Endothelial cell (in vitro differentiated cells): ENCODE measurements at regions not wholly inside any gene's neighbourhood (a gene's known extent, or its start where the extent isn't known, plus 50 kb on each side); places are given as distances from the start of the nearest gene placed in this dataset.

Source experiments
- DNase-seq: peaks from one replicate; pipeline ENCODE4 v3.0.0; 2021; ENCODE audit warnings: low spot score
- H3K27ac Mint-ChIP-seq: one replicate; pipeline ENCODE4 v1.8.0; 2021; ENCODE audit warnings: mixed read lengths, inconsistent platforms; ENCODE audit not compliant: unreplicated experiment
- H3K27me3 Mint-ChIP-seq: one replicate; pipeline ENCODE4 v1.8.0; 2021; ENCODE audit warnings: mild to moderate bottlenecking, moderate library complexity, mixed read lengths, inconsistent platforms; ENCODE audit not compliant: unreplicated experiment
- H3K36me3 Mint-ChIP-seq: one replicate; pipeline ENCODE4 v1.8.0; 2021; ENCODE audit warnings: mild to moderate bottlenecking, low read depth, mixed read lengths, inconsistent platforms; ENCODE audit not compliant: unreplicated experiment
- H3K4me1 Mint-ChIP-seq: one replicate; pipeline ENCODE4 v1.8.0; 2021; ENCODE audit warnings: mild to moderate bottlenecking, mixed read lengths, inconsistent platforms; ENCODE audit not compliant: unreplicated experiment
- H3K4me3 Mint-ChIP-seq: one replicate; pipeline ENCODE4 v1.8.0; 2021; ENCODE audit warnings: mild to moderate bottlenecking, mixed read lengths, inconsistent platforms; ENCODE audit not compliant: unreplicated experiment
- H3K9me3 Mint-ChIP-seq: one replicate; pipeline ENCODE4 v1.8.0; 2021; ENCODE audit warnings: mixed read lengths, inconsistent platforms; ENCODE audit not compliant: unreplicated experiment
- CTCF ChIP-seq: fragments of 200-600 bp; sonication (generic); IDR thresholded peaks from one replicate; pipeline ENCODE4 v1.5.0; 2021; ENCODE audit warnings: antibody characterized with exemption; ENCODE audit not compliant: unreplicated experiment

DNA sequence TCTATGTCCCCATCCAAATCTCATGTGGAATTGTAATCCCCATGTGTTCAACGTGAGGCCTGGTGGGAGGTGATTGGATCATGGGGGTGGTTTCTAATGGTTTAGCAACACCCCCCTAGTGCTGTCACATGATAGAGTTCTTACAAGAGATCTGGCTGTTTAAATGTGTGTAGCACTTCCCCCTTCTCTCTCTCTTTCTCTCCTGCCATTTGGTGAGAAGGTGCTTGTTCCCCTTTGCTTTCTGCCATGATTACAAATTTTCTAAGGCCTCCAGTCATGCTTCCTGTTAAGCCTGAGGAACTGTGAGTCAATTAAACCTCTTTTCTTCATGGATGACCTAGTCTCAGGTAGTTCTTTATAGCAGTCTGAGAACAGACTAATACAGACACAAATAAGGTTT, 165.4 kb downstream of the OGFRL1 start:
- no peak for DNase-seq
- Mint-ChIP-seq H3K9me3 (no peaks in the 10 kb centered on the region), H3K27ac (no peak overlapping the region), H3K4me1 (peaks cover 16% of the 10 kb centered on the region), H3K36me3 (no peaks in the 10 kb centered on the region), H3K4me3 (no peak overlapping the region), H3K27me3 (peaks cover 1% of the 10 kb centered on the region)
- TF ChIP-seq CTCF, result no peak

DNA sequence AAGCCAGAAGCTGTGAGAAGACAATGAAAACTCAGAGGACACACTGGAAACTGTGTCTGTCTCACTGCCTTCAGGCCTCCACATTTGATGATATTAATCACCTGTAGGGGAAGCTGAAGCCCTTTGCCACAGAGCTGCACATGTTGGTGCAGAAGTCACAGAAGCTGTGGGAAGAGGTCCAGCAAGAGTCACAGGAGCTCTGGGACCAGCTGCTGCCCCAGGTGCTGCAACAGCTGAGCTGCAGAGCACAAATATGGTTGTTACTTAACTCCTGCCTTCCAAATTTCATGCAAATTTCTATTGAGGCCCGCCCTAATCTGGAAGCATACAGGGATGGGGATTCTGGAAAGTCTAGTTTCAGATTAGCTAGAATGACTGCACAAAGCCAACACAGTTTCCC, 169.3 kb downstream of the OGFRL1 start:
- Mint-ChIP-seq H3K27ac (no peak overlapping the region), H3K27me3 (peaks cover 1% of the 10 kb centered on the region), H3K4me3 (no peak overlapping the region), H3K9me3 (no peaks in the 10 kb centered on the region), H3K4me1 (peaks cover 29% of the 10 kb centered on the region), H3K36me3 (no peaks in the 10 kb centered on the region)
- DNase-seq, result no peak
- TF ChIP-seq CTCF, result no peak

DNA sequence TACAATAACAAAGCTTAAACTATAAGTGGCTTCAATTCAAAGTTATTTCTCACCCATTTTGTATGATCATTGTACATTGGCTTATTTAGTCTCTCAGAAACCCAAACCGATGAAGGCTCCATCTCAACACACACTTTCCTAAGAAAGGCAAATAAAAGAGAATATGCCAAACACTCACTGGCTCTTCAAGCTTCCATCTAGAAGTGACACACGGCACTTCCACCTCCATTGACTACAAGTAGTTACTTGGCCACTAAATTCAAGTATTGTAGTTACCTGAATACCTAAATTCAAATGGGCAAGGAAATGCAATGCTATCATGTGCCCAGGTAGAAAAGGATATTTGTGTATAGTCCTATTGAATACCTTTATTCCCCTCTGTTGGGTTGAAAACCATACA, 170.6 kb downstream of the OGFRL1 start:
- H3K27me3 Mint-ChIP-seq, result peaks cover 1% of the 10 kb centered on the region
- H3K4me3 Mint-ChIP-seq, result no peak overlapping the region
- DNase-seq, result no peak
- H3K27ac Mint-ChIP-seq, result no peak overlapping the region
- no peak for TF ChIP-seq CTCF
- H3K4me1 Mint-ChIP-seq, result peaks cover 29% of the 10 kb centered on the region
- H3K9me3 Mint-ChIP-seq, result no peaks in the 10 kb centered on the region
- no peaks in the 10 kb centered on the region for H3K36me3 Mint-ChIP-seq

DNA sequence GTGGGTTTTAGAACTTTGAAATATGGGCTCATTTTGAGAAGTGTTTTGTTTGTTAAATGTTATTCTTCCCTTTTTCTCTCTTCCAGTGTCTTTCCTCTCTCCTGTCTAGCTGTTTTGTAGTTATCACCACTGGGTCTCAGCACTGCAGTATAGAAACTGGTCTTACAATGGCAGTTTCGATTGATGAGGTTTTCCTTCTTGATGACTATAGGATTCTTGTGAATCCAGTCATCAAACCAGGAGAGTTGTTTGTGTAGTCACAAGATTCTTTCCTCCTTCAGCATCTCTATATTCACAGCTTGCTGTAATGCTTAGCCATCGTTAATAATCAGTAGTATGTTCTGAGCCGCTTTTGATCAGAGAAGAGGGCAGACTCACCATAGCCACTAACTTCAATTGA, 172.3 kb downstream of the OGFRL1 start:
- no peak for DNase-seq
- Mint-ChIP-seq H3K27me3 (peaks cover 1% of the 10 kb centered on the region), H3K9me3 (peaks cover 6% of the 10 kb centered on the region), H3K4me1 (peaks cover 32% of the 10 kb centered on the region), H3K4me3 (no peak overlapping the region), H3K36me3 (peaks cover 5% of the 10 kb centered on the region), H3K27ac (no peak overlapping the region)
- no peak for TF ChIP-seq CTCF

DNA sequence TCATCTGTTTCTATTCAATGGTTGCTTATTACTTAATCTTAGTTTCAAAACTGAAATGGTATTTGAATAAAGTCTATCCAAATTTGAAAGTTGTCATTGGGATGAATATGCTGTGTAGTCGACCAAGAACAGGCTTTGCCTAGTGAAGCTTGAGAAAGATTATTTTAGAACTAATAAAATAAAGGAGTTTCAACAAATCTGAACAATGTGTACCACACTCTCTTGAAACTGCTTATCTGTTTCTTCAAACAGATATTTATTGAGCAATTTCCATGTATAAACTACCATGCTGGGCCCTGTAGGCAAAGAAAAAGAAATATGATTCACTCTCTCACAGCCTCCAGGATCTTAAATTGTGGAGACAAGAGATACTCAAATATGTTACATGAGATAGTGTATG, 174.4 kb downstream of the OGFRL1 start:
- no peak for DNase-seq
- H3K27ac Mint-ChIP-seq, result no peak overlapping the region
- H3K36me3 Mint-ChIP-seq, result peaks cover 5% of the 10 kb centered on the region
- no peak for TF ChIP-seq CTCF
- H3K4me1 Mint-ChIP-seq, result peaks cover 35% of the 10 kb centered on the region
- no peak overlapping the region for H3K4me3 Mint-ChIP-seq
- peaks cover 1% of the 10 kb centered on the region for H3K27me3 Mint-ChIP-seq
- H3K9me3 Mint-ChIP-seq, result peaks cover 6% of the 10 kb centered on the region
